ENCODE measurements at regions not wholly inside any gene's neighbourhood (a gene's known extent, or its start where the extent isn't known, plus 50 kb on each side); places are given as distances from the start of the nearest gene placed in this dataset.

GRCh38 chr20:54318892-54319291 is 111.0 kb downstream of the PFDN4 start:
- H3K4me3 ChIP-seq: no peak overlapping the region
- TF ChIP-seq, protein P1, sequence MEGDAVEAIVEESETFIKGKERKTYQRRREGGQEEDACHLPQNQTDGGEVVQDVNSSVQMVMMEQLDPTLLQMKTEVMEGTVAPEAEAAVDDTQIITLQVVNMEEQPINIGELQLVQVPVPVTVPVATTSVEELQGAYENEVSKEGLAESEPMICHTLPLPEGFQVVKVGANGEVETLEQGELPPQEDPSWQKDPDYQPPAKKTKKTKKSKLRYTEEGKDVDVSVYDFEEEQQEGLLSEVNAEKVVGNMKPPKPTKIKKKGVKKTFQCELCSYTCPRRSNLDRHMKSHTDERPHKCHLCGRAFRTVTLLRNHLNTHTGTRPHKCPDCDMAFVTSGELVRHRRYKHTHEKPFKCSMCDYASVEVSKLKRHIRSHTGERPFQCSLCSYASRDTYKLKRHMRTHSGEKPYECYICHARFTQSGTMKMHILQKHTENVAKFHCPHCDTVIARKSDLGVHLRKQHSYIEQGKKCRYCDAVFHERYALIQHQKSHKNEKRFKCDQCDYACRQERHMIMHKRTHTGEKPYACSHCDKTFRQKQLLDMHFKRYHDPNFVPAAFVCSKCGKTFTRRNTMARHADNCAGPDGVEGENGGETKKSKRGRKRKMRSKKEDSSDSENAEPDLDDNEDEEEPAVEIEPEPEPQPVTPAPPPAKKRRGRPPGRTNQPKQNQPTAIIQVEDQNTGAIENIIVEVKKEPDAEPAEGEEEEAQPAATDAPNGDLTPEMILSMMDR (IDR thresholded peaks at IDR 0.05; ENCODE audit: control extremely low read depth, extremely low read depth): no peak
- DNase-seq (no peak), ATAC-seq (ENCODE audit: insufficient read depth, low FRiP score) (no peak)
- no peaks in the 10 kb centered on the region for H3K36me3 ChIP-seq (ENCODE audit: control insufficient read depth in 4 of 4, insufficient read depth in 4 of 4, low read length in 4 of 4)
- H3K27ac ChIP-seq (ENCODE audit: low read depth in 1 of 2, low read length in 1 of 2): no peak overlapping the region
- H3K4me1 ChIP-seq (ENCODE audit: control insufficient read depth in 5 of 5, insufficient read depth in 5 of 5, low read length in 5 of 5): peaks cover 0 to 4% (median 0%) of the 10 kb centered on the region in 5 donors
- H3K9me3 ChIP-seq (ENCODE audit: control insufficient read depth in 4 of 4, insufficient read depth in 3 of 4, low read length in 3 of 4): no peaks in the 10 kb centered on the region
- 96 to 98% methylated on average over 1 of the region's 1 CpG for WGBS, 2 donors
- no peaks in the 10 kb centered on the region for H3K27me3 ChIP-seq (ENCODE audit: control insufficient read depth in 3 of 3, insufficient read depth in 3 of 3, low read length in 2 of 3)
- H3K9ac ChIP-seq (ENCODE audit: insufficient read depth in 1 of 2, low read length in 2 of 2): no peak overlapping the region

DNA sequence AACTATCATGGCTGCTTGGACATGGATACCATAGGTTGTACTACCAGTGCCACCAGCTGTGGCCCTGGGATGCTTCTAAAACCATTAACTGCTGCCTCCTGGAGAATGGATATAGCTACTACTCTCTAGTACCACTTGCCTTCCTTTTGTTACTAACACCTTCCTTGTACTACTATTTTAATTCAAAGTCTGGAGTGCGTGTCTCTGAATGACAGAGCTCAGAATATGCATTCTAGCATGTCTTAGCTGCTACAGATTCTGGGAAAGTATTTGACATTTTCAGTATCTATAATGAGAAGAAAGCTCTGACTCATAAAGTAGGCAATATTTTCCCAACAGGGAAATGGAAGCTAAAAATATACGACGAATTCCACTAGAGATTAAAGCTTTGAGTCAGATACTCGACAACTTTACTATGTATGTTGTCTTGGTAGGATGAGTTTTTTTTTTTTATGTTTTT is 112.3 kb downstream of the PFDN4 start:
- TF ChIP-seq, protein P1 (IDR thresholded peaks at IDR 0.05; ENCODE audit: control extremely low read depth, extremely low read depth): no peak
- Histone ChIP-seq H3K27me3 (ENCODE audit: control insufficient read depth in 3 of 3, insufficient read depth in 3 of 3, low read length in 2 of 3) (no peaks in the 10 kb centered on the region), H3K27ac (ENCODE audit: low read depth in 1 of 2, low read length in 1 of 2) (no peak overlapping the region), H3K4me1 (ENCODE audit: control insufficient read depth in 5 of 5, insufficient read depth in 5 of 5, low read length in 5 of 5) (peaks cover 0 to 4% (median 0%) of the 10 kb centered on the region in 5 donors), H3K36me3 (ENCODE audit: control insufficient read depth in 4 of 4, insufficient read depth in 4 of 4, low read length in 4 of 4) (no peaks in the 10 kb centered on the region), H3K4me3 (no peak overlapping the region), H3K9ac (ENCODE audit: insufficient read depth in 1 of 2, low read length in 2 of 2) (no peak overlapping the region), H3K9me3 (ENCODE audit: control insufficient read depth in 4 of 4, insufficient read depth in 3 of 4, low read length in 3 of 4) (no peaks in the 10 kb centered on the region)
- no peak for DNase-seq
- ATAC-seq (ENCODE audit: insufficient read depth, low FRiP score): no peak
- WGBS, 2 donors: 72 to 91% methylated on average over 4 of the region's 4 CpGs

DNA sequence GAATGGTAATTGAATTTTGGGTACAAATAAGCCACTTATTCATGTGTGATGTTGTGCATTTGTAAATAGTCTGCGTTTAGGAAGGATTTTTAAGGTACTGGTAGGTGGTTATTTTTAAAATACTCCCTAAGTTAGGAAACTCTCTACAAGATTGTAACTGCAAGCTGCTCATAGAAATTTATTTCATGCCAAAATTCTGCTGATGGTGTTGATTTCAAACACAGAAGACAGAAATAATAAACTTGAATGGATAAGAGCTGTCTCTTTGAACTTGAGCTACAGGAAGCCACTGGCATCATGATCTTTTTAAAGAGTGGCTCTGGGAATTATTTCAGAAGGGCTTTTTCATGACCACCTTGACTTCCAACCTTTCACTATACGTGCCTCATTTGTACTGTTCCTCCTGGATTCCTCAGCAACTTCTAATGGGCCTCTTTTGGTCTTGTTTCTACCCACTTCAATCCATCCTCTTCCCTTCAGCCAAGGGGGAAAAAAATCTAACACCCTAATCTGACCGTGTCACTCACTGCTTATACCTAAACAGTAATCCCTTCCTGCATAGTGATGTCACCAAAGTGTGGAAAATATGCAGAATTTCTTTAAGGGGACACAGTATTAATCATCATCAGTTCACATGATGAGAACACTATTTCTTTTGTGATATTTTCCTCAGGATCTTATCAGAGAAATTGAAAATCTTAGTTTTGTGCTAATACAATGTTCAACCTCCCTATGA is 113.6 kb downstream of the PFDN4 start:
- no peak for ATAC-seq (ENCODE audit: insufficient read depth, low FRiP score)
- WGBS, 2 donors: 61 to 73% methylated on average over 3 of the region's 3 CpGs
- H3K27ac ChIP-seq (ENCODE audit: low read depth in 1 of 2, low read length in 1 of 2): no peak overlapping the region

More for the DNA sequence above, 113.6 kb downstream of the PFDN4 start:
- DNase-seq: peak in 1 of 3 donors; percentile 15
- Histone ChIP-seq H3K4me1 (ENCODE audit: control insufficient read depth in 5 of 5, insufficient read depth in 5 of 5, low read length in 5 of 5) (peaks cover 0 to 4% (median 0%) of the 10 kb centered on the region in 5 donors), H3K27me3 (ENCODE audit: control insufficient read depth in 3 of 3, insufficient read depth in 3 of 3, low read length in 2 of 3) (no peaks in the 10 kb centered on the region), H3K36me3 (ENCODE audit: control insufficient read depth in 4 of 4, insufficient read depth in 4 of 4, low read length in 4 of 4) (no peaks in the 10 kb centered on the region), H3K9me3 (ENCODE audit: control insufficient read depth in 4 of 4, insufficient read depth in 3 of 4, low read length in 3 of 4) (no peaks in the 10 kb centered on the region), H3K9ac (ENCODE audit: insufficient read depth in 1 of 2, low read length in 2 of 2) (no peak overlapping the region), H3K4me3 (no peak overlapping the region)
- TF ChIP-seq, protein P1 (IDR thresholded peaks at IDR 0.05; ENCODE audit: control extremely low read depth, extremely low read depth): no peak
